Activated CD8-positive, alpha-beta memory T cell treated with anti-CD3 and anti-CD28 coated beads for 1 hour (primary cell): ENCODE measurements at regions not wholly inside any gene's neighbourhood (a gene's known extent, or its start where the extent isn't known, plus 50 kb on each side); places are given as distances from the start of the nearest gene placed in this dataset.

Experiments used
- DNase-seq, 2 donors: peaks; one replicate each; pipeline ENCODE4 v3.0.0-alpha.2; 2020; ENCODE audit warnings: low read depth in 1 of 2; ENCODE audit errors: extremely low read depth in 1 of 2

GRCh38 chr12:98053202-98053601 lies 462.2 kb upstream of the TMPO start:
- no peak for DNase-seq

- no peak for DNase-seq
Measured at GRCh38 chr12:98057701-98058100, 457.7 kb upstream of the TMPO start.

GRCh38 chr12:98058213-98058612 lies 457.2 kb upstream of the TMPO start:
- no peak for DNase-seq

DNA sequence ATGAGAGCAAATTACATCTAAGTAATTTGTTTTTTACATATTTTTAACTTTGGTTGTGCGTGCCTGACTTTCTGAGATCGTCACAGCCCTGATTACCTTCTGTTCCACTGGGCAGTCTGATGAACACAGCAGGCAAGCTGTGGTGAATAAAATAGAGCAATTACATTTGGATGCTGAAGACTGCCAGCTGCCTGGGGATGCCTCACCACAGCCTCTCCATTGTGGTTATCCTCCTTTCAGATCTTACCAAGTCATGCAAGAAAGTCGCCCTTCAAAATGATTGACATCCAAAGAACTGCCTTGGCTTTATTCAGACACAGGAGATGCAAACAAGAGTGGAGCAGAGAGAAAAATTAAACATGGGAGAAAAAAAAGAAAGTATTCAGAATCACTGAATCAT lies 456.6 kb upstream of the TMPO start:
- no peak for DNase-seq

- DNase-seq, result no peak
Measured at GRCh38 chr12:98059659-98060343, 455.6 kb upstream of the TMPO start.

GRCh38 chr12:98060411-98060810 lies 455.0 kb upstream of the TMPO start:
- DNase-seq, result no peak

- no peak for DNase-seq
Measured at GRCh38 chr12:98062464-98063245, 452.7 kb upstream of the TMPO start.

GRCh38 chr12:98064501-98064900 lies 450.9 kb upstream of the TMPO start:
- DNase-seq, result no peak

- no peak for DNase-seq
Measured at GRCh38 chr12:98067795-98068194, 447.6 kb upstream of the TMPO start.

DNA sequence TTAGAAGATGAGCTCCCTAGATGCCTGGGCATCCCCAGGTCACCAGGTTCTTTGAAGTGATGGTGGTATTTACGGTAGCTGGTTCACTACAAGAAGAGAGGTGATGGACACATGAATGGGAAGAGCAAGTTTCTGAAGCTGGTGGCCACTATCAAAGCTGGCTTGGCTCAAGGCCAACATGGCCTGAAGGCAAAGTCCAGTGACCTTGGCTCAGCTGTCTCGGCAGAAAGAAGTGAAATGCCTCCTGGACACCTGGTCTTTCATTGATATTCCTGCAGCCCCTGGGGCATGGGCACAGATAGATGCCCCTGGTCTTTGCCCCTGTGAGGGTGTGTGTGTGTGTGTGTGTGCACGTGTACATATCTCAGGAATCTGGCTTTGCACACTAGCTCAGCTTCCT lies 441.8 kb upstream of the TMPO start:
- no peak for DNase-seq

- no peak for DNase-seq
Measured at GRCh38 chr12:98074286-98074685, 441.1 kb upstream of the TMPO start.

GRCh38 chr12:98084391-98084790 lies 431.0 kb upstream of the TMPO start:
- DNase-seq, result no peak

DNA sequence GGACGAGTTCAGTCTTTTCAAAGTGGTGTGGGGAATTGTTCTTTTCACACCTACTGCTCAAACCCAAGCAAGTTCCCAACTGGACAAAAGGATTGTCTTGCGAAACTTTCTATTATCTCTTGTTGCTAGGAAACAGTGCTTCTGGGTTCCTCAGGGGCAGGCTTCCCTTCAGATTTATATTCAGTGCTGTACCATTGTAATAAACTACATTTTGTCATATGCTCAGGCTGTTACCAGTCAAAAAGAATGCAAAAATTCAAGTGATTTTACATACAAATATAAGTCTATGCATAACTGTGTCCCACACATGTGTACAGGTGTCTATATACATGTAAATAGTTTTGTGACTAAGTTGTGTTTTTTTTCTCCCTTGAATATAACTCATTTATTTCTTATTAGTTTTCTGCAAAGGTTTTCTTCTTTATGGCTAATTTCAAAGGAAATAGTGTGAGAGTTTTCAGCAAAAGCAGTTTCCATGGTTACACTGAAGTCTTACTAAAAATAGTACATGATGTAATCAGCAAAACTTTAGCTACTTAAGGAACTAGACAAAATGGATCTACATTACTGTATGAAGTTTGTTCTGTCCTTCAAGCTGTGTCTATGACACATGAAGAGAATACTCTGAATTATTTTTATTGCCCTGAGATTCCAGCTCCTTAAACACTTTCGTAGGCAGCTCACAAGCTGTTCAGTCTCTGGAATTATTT lies 430.2 kb upstream of the TMPO start:
- DNase-seq, result no peak

DNA sequence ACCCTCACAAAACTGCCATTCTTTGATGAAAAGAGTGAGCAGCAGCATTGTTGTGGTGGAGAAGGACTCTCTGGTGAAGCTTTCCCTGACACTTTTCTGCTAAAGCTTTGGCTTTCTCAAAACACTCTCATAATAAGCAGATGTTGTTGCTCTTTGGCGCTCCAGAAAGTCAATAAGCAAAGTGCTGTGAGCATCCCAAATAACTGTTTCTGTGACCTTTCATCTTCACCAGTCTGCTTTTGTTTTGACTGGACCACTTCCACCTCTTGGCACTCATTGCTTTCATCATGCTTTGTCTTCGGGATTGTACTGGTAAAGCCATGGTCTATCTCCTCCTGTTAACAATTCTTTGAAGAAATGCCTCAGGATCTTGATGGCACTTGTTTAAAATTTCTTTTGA lies 424.7 kb upstream of the TMPO start:
- DNase-seq, result no peak

GRCh38 chr12:98096436-98096835 lies 419.0 kb upstream of the TMPO start:
- DNase-seq, result no peak

- DNase-seq, result no peak
Measured at GRCh38 chr12:98106031-98106683, 409.2 kb upstream of the TMPO start.

GRCh38 chr12:98109266-98109665 lies 406.1 kb upstream of the TMPO start:
- DNase-seq, result no peak

DNA sequence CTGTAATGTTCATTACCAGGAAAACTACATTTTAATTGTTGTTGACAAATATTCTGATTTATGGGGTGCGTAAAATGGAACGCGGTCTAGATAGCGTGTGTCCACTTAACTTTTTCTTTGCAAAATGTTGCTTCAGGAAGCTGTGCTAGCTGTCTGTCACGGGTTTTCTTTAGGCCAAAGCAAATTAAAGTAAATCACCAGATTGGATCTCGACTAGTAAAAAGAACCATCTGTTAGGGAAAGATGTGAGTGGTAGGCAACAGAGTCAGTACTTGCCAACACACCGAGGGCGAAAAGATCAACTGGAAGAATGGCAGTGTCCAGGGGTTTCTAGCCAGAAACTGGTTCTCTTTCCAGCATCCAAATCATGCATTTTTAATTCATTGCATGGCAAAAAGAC lies 404.9 kb upstream of the TMPO start:
- no peak for DNase-seq

GRCh38 chr12:98113548-98113947 lies 401.8 kb upstream of the TMPO start:
- DNase-seq, result no peak

DNA sequence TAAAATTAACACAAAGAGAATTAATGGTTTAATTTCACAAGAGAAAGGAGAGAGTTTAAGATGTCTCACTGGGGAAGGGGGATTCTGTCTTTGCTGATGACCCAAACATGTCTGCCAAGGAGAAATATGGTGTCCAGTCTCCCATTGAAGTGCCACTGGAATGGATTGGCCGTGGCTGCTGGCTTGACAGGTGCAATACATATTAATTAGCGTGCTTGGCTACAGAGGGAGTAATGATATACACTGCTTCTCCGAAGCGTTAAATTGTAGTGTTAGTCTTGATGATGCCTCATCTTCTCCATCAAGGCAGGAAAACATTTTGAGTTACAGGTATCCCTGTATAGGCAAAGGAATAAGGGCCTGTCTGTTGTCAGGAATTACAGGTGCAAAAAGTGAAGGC lies 393.4 kb upstream of the TMPO start:
- DNase-seq, result no peak

DNA sequence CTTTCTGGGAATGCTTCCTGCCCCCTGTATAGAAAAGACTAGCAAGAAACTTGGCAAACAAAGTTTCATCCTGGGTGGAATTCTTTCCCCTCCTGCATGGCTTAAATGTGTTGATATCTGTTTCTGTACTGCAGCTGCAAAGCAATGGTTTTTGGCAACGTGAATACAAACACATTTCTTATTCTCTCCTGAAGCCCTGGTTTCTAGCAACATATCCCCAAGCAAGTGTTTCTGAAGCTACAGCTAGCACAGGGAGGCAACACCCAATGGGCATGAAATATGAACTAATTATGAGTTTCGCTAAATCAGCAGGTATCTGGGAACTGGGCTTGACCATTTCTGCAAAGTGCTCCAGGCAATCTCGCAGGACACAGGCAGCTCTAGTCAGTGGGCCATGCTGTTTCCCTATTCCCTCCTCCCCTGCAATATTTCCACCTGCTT lies 392.3 kb upstream of the TMPO start:
- DNase-seq, result no peak
